ENCODE measurements at regions not wholly inside any gene's neighbourhood (a gene's known extent, or its start where the extent isn't known, plus 50 kb on each side); places are given as distances from the start of the nearest gene placed in this dataset.

GRCh38 chr16:77057161-77057774 is 133.7 kb upstream of the MON1B start:
- no peak for TF ChIP-seq POLR2AphosphoS5 (IDR thresholded peaks at IDR 0.05; ENCODE audit: low read depth, low read length)
- no peak for TF ChIP-seq POLR2A (IDR thresholded peaks at IDR 0.05; ENCODE audit: low read depth, low read length)
